MCF 10A (cell line): ENCODE measurements at regions not wholly inside any gene's neighbourhood (a gene's known extent, or its start where the extent isn't known, plus 50 kb on each side); places are given as distances from the start of the nearest gene placed in this dataset.

Experiments
- BruUV-seq: library from RNA; stranded (reverse); fragments of 400-500 nt; replicated peaks from 2 replicates; lab custom pipeline; 2021; lab: Mats Ljungman, UMichigan
- CTCF ChIA-PET: fragments of 300-600 bp; sonication (Branson Sonifier 250); formaldehyde crosslinking; extraction: SDS; loops from one replicate; lab custom pipeline; 2021; ENCODE audit warnings: antibody characterized with exemption, inconsistent platforms; lab: Yijun Ruan, JAX
- POLR2A ChIA-PET: fragments of 300-600, 350-650 bp; sonication (Branson Sonifier 250); formaldehyde crosslinking; extraction: SDS; loops from one replicate; lab custom pipeline; 2020; ENCODE audit warnings: antibody characterized with exemption, inconsistent platforms; lab: Yijun Ruan, JAX
- DNase-seq: peaks from one replicate; pipeline ENCODE4 v3.0.0-alpha.2; 2018; ENCODE audit not compliant: unreplicated experiment
- H3K27ac Mint-ChIP-seq: one replicate; pipeline ENCODE4 v1.8.0; 2022; ENCODE audit warnings: mild to moderate bottlenecking, low read depth, mixed read lengths; ENCODE audit not compliant: unreplicated experiment
- H3K27me3 Mint-ChIP-seq: one replicate; pipeline ENCODE4 v1.8.0; 2022; ENCODE audit warnings: mixed read lengths; ENCODE audit not compliant: insufficient read depth, unreplicated experiment
- H3K36me3 Mint-ChIP-seq: one replicate; pipeline ENCODE4 v1.8.0; 2022; ENCODE audit warnings: mild to moderate bottlenecking, moderate library complexity, mixed read lengths; ENCODE audit not compliant: insufficient read depth, unreplicated experiment
- H3K4me1 Mint-ChIP-seq: one replicate; pipeline ENCODE4 v1.8.0; 2022; ENCODE audit warnings: mixed read lengths; ENCODE audit not compliant: insufficient read depth, unreplicated experiment
- H3K4me3 Mint-ChIP-seq: one replicate; pipeline ENCODE4 v1.8.0; 2022; ENCODE audit warnings: mild to moderate bottlenecking, moderate library complexity, mixed read lengths; ENCODE audit not compliant: unreplicated experiment
- H3K9me3 Mint-ChIP-seq: one replicate; pipeline ENCODE4 v1.8.0; 2022; ENCODE audit warnings: mixed read lengths; ENCODE audit not compliant: unreplicated experiment
- intact Hi-C: fragments of 100-400 bp; cut with micrococcal nuclease; formaldehyde crosslinking; loops from 2 replicates; pipeline ENCODE4 v1.14.1; 2022
- TF ChIP-seq, protein P1 (sequence below): fragments of 200-600 bp; IDR thresholded peaks from one replicate; pipeline ENCODE4 v1.8.0; 2022; ENCODE audit warnings: antibody characterized with exemption, mild to moderate bottlenecking; ENCODE audit not compliant: unreplicated experiment

DNA sequence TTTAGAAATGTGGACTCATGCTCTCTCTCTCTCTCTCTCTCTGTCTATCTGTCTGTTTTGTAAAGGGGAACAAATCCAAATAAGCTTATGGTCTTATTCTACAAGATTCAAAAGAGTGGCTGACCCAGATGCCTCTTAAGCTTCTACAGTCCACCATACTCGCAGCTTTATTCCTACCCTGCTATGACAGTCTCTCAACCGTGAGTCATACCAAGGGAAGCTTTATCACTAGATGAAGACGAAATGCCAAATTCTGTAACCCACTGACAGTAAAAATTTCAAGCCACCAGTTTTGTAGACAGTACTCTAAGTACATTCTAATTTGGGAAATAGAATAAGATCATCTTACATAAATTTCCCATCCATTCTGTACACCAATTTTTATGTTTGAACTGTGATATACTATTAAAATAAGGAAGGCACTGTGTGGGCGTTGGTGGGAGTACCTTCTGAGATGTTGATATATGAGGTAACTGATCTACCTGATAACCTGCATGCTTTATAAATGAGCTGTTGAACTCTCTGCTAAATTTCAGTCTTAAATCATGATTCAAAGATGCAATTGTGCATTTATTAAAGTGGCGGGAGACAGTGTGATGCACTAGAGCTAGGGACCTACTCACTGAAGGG, 153.2 kb downstream of the KLF6 start:
- CTCF ChIA-PET, result interaction anchor here (0.5 to 0.7 kb wide), 3 partner anchors 78 to 175 kb away, joined by 3 to 4 read pairs (median 3); no protein-coding TSS in a partner anchor
- intact Hi-C loops, result no loop called here
- Mint-ChIP-seq H3K4me3 (no peak overlapping the region), H3K36me3 (peaks cover 6% of the 10 kb centered on the region), H3K9me3 (no peaks in the 10 kb centered on the region), H3K27me3 (no peaks in the 10 kb centered on the region), H3K27ac (no peak overlapping the region), H3K4me1 (peaks cover 9% of the 10 kb centered on the region)
- TF ChIP-seq, protein P1, sequence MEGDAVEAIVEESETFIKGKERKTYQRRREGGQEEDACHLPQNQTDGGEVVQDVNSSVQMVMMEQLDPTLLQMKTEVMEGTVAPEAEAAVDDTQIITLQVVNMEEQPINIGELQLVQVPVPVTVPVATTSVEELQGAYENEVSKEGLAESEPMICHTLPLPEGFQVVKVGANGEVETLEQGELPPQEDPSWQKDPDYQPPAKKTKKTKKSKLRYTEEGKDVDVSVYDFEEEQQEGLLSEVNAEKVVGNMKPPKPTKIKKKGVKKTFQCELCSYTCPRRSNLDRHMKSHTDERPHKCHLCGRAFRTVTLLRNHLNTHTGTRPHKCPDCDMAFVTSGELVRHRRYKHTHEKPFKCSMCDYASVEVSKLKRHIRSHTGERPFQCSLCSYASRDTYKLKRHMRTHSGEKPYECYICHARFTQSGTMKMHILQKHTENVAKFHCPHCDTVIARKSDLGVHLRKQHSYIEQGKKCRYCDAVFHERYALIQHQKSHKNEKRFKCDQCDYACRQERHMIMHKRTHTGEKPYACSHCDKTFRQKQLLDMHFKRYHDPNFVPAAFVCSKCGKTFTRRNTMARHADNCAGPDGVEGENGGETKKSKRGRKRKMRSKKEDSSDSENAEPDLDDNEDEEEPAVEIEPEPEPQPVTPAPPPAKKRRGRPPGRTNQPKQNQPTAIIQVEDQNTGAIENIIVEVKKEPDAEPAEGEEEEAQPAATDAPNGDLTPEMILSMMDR, result no peak
- POLR2A ChIA-PET, result interaction anchor here (0.8 to 1.3 kb wide), 3 partner anchors 37 to 164 kb away, joined by 3 to 5 read pairs (median 3); no protein-coding TSS in a partner anchor
- BruUV-seq, result no TSS peak
- no peak for DNase-seq

DNA sequence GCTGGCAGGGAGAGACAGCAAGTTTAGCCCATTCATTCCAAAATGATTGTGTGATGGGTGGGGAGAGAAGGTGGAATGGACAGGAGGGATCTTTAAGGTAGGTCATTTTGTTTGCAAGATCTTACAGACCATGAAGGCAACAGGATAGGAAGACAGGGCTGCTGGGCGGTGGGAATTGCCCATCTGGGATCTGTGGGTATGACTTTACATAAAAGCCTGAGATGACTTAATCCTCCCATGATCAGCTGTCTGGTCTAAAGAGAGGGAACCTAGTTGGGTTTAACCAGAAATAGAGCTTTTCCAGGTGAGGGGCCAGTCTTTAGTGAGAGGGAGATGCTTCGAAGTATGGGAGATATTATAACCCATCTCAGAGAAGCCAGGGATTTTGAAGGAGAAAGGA, 153.7 kb downstream of the KLF6 start:
- Mint-ChIP-seq H3K27me3 (no peaks in the 10 kb centered on the region), H3K36me3 (peaks cover 6% of the 10 kb centered on the region), H3K27ac (no peak overlapping the region), H3K9me3 (no peaks in the 10 kb centered on the region), H3K4me1 (peaks cover 6% of the 10 kb centered on the region), H3K4me3 (no peak overlapping the region)
- POLR2A ChIA-PET, result interaction anchor here (0.8 to 1.3 kb wide), 3 partner anchors 37 to 164 kb away, joined by 3 to 5 read pairs (median 3); no protein-coding TSS in a partner anchor
- TF ChIP-seq, protein P1, result no peak
- intact Hi-C loops, result no loop called here
- no peak for DNase-seq
- no TSS peak for BruUV-seq
- CTCF ChIA-PET, result interaction anchor here (0.5 to 0.7 kb wide), 2 partner anchors 78 to 162 kb away, joined by 3 read pairs; no protein-coding TSS in a partner anchor

DNA sequence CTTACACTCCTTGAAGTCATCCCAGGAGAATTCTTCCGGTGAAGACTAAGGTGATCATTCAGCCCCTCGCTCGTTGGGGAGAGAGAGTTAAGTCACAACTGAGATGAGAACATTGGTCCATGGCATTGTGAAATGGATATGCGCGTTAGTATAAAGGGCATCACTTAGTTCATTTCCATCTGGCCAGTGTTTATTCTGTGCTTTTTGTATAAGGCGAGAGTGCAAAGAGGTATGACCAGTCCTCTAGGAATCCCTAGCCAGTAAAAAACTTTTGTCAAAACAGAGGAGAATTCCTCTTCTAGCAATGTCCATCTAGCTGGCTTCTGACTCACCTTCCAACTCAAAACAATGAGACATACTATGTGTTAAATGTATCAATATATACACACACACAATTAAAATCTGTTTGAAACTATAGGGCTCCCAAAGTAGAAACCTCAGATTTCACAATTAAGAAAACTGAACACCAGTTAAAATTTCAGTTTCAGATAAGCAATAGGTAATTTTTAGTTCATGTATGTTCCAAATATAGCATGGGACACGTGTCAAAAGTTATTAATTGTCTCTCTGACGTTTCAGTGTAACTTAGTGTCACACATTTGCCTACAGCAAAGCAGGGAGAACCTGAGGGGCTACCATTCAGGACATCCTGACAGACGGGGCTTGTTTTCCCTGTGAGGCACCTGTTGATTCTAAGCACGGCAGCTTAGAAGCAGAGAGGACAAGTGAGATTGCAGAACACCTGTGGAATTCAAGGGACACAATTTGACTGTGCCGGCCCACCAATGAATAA, 158.9 kb downstream of the KLF6 start:
- POLR2A ChIA-PET, result interaction anchor here (0.9 to 1.6 kb wide), 3 partner anchors 8 to 10 kb away, joined by 4 to 12 read pairs (median 4); no protein-coding TSS in a partner anchor
- TF ChIP-seq, protein P1, result no peak
- Mint-ChIP-seq H3K4me1 (peaks cover 11% of the 10 kb centered on the region), H3K27me3 (no peaks in the 10 kb centered on the region), H3K9me3 (no peaks in the 10 kb centered on the region), H3K4me3 (no peak overlapping the region), H3K36me3 (peaks cover 5% of the 10 kb centered on the region), H3K27ac (no peak overlapping the region)
- intact Hi-C loops, result loop anchor here (10.0 kb wide), 1 partner anchor 149 kb away; no protein-coding TSS in a partner anchor
- BruUV-seq, result no TSS peak
- CTCF ChIA-PET, result no interaction called here
- DNase-seq, result peak; percentile 74

DNA sequence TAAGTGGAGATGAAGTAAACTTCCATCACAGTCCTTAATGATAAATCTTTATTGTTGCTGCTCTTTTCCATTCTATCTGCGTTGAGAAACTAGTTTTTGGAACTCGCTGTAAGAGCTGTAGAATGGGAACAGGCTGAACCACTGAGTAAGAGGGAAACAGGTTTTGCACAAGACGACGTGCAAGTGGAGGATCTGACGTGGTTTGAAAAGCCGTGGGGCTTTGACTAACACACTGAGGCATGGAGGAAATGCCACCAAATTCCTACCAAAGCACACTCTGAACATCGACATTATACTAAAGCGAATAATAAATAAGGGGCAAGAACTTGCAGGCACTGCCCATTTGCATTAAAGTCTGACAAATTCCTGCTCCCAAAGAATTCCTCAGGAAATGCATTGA, 160.6 kb downstream of the KLF6 start:
- Mint-ChIP-seq H3K36me3 (no peaks in the 10 kb centered on the region), H3K27me3 (no peaks in the 10 kb centered on the region), H3K4me1 (peaks cover 11% of the 10 kb centered on the region), H3K27ac (peak overlapping the region; percentile 82), H3K4me3 (peak overlapping the region; percentile 47), H3K9me3 (peaks cover 11% of the 10 kb centered on the region)
- ChIA-PET CTCF (interaction anchor here (1.0 kb wide), 1 partner anchor 9 kb away, joined by 3 read pairs; no protein-coding TSS in a partner anchor), POLR2A (interaction anchor here (0.6 to 1.7 kb wide), 9 partner anchors 9 to 161 kb away, joined by 3 to 12 read pairs (median 4); partner anchors contain the start of gene KLF6)
- intact Hi-C loops, result loop anchor here (10.0 kb wide), 1 partner anchor 150 kb away; no protein-coding TSS in a partner anchor
- DNase-seq, result peak; percentile 84
- BruUV-seq, result no TSS peak
- TF ChIP-seq, protein P1, result no peak
